Stomach (tissue), 8 donors: ENCODE measurements at regions not wholly inside any gene's neighbourhood (a gene's known extent, or its start where the extent isn't known, plus 50 kb on each side); places are given as distances from the start of the nearest gene placed in this dataset.

Experiments used
- DNase-seq, 2 donors: peaks; one replicate each; pipeline versions ENCODE4 v3.0.0 to v3.0.0-alpha.2; 2013 to 2019
- H3K27ac ChIP-seq, 5 donors: fragments of 200-600 bp in 4 of 5; sonication (generic) in 4 of 5; one replicate each; pipeline ENCODE4 v1.5.1; 2013 to 2019; ENCODE audit warnings: mild to moderate bottlenecking in 1 of 5, moderate library complexity in 1 of 5
- H3K27me3 ChIP-seq, 3 donors: fragments of 200-600 bp; sonication (generic); one replicate each; pipeline ENCODE4 v1.5.1; 2017 to 2019; ENCODE audit warnings: mixed run types in 1 of 3
- H3K36me3 ChIP-seq, 4 donors: fragments of 200-600 bp; sonication (generic); 1 replicate in 3 of 4; 2 replicates in 1 of 4; pipeline ENCODE4 v1.5.1; 2016 to 2019
- H3K4me1 ChIP-seq, 4 donors: fragments of 200-600 bp; sonication (generic); one replicate each; pipeline ENCODE4 v1.5.1; 2016 to 2019
- H3K4me3 ChIP-seq, 4 donors: fragments of 200-600 bp; sonication (generic) in 3 of 4; one replicate each; pipeline ENCODE4 v1.5.1; 2016 to 2019; ENCODE audit warnings: mild to moderate bottlenecking in 1 of 4
- H3K9me3 ChIP-seq, 4 donors: fragments of 200-600 bp; sonication (generic); one replicate each; pipeline ENCODE4 v1.5.1; 2016 to 2019
- EP300 ChIP-seq: sonication (generic); formaldehyde crosslinking; IDR thresholded peaks from one replicate; pipeline ENCODE4 v1.6.1; 2017; ENCODE audit warnings: antibody characterized with exemption
- POLR2A ChIP-seq, 4 donors: fragments of 450-650 bp; IDR thresholded peaks; one replicate each; pipeline ENCODE4 v1.6.1; 2016; ENCODE audit warnings: antibody characterized with exemption in 4 of 4, control low read depth in 2 of 4, mild to moderate bottlenecking in 1 of 4, moderate library complexity in 1 of 4
- POLR2AphosphoS5 ChIP-seq, 3 donors: sonication (generic); formaldehyde crosslinking; IDR thresholded peaks; one replicate each; pipeline ENCODE4 v1.6.1; 2016; ENCODE audit warnings: antibody characterized with exemption in 3 of 3
- WGBS, 5 donors: extraction: QIAGEN DNeasy Blood & Tissue Kit in 3 of 5; methylation state at CpG; one replicate each; pipeline versions ENCODE4 v1.1.5 to v1.1.7; 2013 to 2018; 5-methylcytosine and 5-hydroxymethylcytosine counted together
- intact Hi-C: fragments of 100-400 bp; cut with DNase I; formaldehyde crosslinking; loops from one replicate; pipeline ENCODE4 v1.15.1; 2023; ENCODE audit warnings: low total_unique reads
- TF ChIP-seq, protein P1 (sequence below), 7 experiments: fragments of 450-650 bp in 4 of 7; fragments of 200-600 bp in 3 of 7; sonication (generic) in 3 of 7; IDR thresholded peaks; one replicate each; pipeline ENCODE4 v1.5.1; 2016 to 2019; ENCODE audit warnings: antibody characterized with exemption in 7 of 7, control low read depth in 2 of 7, mild to moderate bottlenecking in 1 of 7
- donor health status: healthy with polysubstance abuse.
- donor health status: Bipolar disorder and iron deficiency.
- donor health status: healthy.

GRCh38 chr9:71403106-71403505 is 281.7 kb upstream of the TRPM3 start:
- TF ChIP-seq POLR2AphosphoS5 (IDR thresholded peaks at IDR 0.05): no peak
- TF ChIP-seq, protein P1, sequence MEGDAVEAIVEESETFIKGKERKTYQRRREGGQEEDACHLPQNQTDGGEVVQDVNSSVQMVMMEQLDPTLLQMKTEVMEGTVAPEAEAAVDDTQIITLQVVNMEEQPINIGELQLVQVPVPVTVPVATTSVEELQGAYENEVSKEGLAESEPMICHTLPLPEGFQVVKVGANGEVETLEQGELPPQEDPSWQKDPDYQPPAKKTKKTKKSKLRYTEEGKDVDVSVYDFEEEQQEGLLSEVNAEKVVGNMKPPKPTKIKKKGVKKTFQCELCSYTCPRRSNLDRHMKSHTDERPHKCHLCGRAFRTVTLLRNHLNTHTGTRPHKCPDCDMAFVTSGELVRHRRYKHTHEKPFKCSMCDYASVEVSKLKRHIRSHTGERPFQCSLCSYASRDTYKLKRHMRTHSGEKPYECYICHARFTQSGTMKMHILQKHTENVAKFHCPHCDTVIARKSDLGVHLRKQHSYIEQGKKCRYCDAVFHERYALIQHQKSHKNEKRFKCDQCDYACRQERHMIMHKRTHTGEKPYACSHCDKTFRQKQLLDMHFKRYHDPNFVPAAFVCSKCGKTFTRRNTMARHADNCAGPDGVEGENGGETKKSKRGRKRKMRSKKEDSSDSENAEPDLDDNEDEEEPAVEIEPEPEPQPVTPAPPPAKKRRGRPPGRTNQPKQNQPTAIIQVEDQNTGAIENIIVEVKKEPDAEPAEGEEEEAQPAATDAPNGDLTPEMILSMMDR (IDR thresholded peaks at IDR 0.05): no peak
- TF ChIP-seq POLR2A (IDR thresholded peaks at IDR 0.05): no peak
- TF ChIP-seq EP300: no peak

GRCh38 chr9:71393005-71393404 is 271.6 kb upstream of the TRPM3 start:
- DNase-seq: no peak
- TF ChIP-seq EP300 (no peak), POLR2AphosphoS5 (IDR thresholded peaks at IDR 0.05) (no peak), POLR2A (IDR thresholded peaks at IDR 0.05) (no peak)
- TF ChIP-seq, protein P1 (IDR thresholded peaks at IDR 0.05): no peak
- no peak overlapping the region for H3K27ac ChIP-seq
- H3K9me3 ChIP-seq: no peaks in the 10 kb centered on the region
- H3K36me3 ChIP-seq: no peaks in the 10 kb centered on the region
- intact Hi-C loops: no loop called here
- H3K4me3 ChIP-seq: no peak overlapping the region
- H3K4me1 ChIP-seq: no peaks in the 10 kb centered on the region
- WGBS, 5 donors: 70 to 79% (median 75%) methylated on average over 3 of the region's 3 CpGs
- H3K27me3 ChIP-seq: no peaks in the 10 kb centered on the region

More at GRCh38 chr9:71403106-71403505, 281.7 kb upstream of the TRPM3 start:
- intact Hi-C loops: no loop called here
- no peak overlapping the region for H3K27ac ChIP-seq
- H3K4me1 ChIP-seq: no peaks in the 10 kb centered on the region
- no peaks in the 10 kb centered on the region for H3K36me3 ChIP-seq
- DNase-seq: no peak
- no peaks in the 10 kb centered on the region for H3K27me3 ChIP-seq
- peaks cover 0 to 12% (median 4%) of the 10 kb centered on the region in 4 donors for H3K9me3 ChIP-seq
- no peak overlapping the region for H3K4me3 ChIP-seq
- 88 to 94% (median 92%) methylated on average over 1 of the region's 1 CpG for WGBS, 5 donors

- no peaks in the 10 kb centered on the region for H3K36me3 ChIP-seq
- H3K27me3 ChIP-seq: no peaks in the 10 kb centered on the region
- TF ChIP-seq POLR2AphosphoS5 (IDR thresholded peaks at IDR 0.05) (no peak), EP300 (no peak)
- H3K4me1 ChIP-seq: no peaks in the 10 kb centered on the region
- no peak overlapping the region for H3K27ac ChIP-seq
- intact Hi-C loops: no loop called here
- DNase-seq: no peak
- H3K4me3 ChIP-seq: no peak overlapping the region
- no peaks in the 10 kb centered on the region for H3K9me3 ChIP-seq
- WGBS, 5 donors: 75 to 85% (median 77%) methylated on average over 4 of the region's 4 CpGs
Measured at GRCh38 chr9:71384343-71384742, 262.9 kb upstream of the TRPM3 start.

DNA sequence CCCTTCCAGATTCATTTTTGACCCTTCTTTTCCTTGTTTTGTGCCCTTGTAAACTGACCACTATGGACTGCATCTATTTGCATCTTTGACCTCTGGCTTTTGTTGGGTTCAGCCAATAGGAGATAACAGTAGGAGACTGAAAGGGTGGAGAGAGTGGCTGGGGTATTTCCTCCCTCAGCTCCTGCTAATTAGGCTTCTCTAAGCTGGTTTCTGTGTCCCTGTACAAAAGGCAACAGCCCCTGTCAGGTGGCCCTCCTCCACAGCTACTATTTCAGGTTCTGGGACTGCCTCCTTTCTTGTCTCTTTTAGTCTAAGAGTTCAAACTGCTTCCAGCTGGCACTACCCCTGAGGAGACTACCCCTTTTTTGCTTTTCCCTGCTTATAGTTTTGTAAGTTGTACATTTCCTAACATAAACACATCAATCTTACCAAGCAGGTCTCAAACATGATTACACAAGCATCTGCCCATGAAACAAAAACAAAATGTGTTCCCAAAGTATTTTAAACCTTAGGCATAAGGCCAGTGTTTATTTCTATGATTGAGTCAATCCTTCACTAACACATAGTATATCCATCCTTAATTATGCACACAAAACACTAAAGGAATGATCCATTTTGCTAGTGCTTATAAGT is 262.0 kb upstream of the TRPM3 start:
- intact Hi-C loops: no loop called here
- TF ChIP-seq POLR2AphosphoS5 (IDR thresholded peaks at IDR 0.05) (no peak), POLR2A (IDR thresholded peaks at IDR 0.05) (no peak), EP300 (no peak)
- TF ChIP-seq, protein P1 (IDR thresholded peaks at IDR 0.05): no peak
- H3K27me3 ChIP-seq: no peaks in the 10 kb centered on the region
- DNase-seq: no peak
- no peak overlapping the region for H3K27ac ChIP-seq
- H3K4me1 ChIP-seq: no peaks in the 10 kb centered on the region
- no peak overlapping the region for H3K4me3 ChIP-seq
- no peaks in the 10 kb centered on the region for H3K9me3 ChIP-seq
- no peaks in the 10 kb centered on the region for H3K36me3 ChIP-seq

GRCh38 chr9:71368157-71368556 is 246.7 kb upstream of the TRPM3 start:
- Histone ChIP-seq H3K9me3 (no peaks in the 10 kb centered on the region), H3K27ac (no peak overlapping the region), H3K27me3 (no peaks in the 10 kb centered on the region), H3K4me1 (no peaks in the 10 kb centered on the region), H3K4me3 (no peak overlapping the region), H3K36me3 (no peaks in the 10 kb centered on the region)
- TF ChIP-seq POLR2A (IDR thresholded peaks at IDR 0.05): no peak
- TF ChIP-seq EP300: no peak
- TF ChIP-seq, protein P1 (IDR thresholded peaks at IDR 0.05): no peak
- no peak for TF ChIP-seq POLR2AphosphoS5 (IDR thresholded peaks at IDR 0.05)
- WGBS, 5 donors: 0 to 17% (median 4%) methylated on average over 1 of the region's 1 CpG
- no peak for DNase-seq
- intact Hi-C loops: no loop called here
